ENCODE measurements at regions not wholly inside any gene's neighbourhood (a gene's known extent, or its start where the extent isn't known, plus 50 kb on each side); places are given as distances from the start of the nearest gene placed in this dataset.

DNA sequence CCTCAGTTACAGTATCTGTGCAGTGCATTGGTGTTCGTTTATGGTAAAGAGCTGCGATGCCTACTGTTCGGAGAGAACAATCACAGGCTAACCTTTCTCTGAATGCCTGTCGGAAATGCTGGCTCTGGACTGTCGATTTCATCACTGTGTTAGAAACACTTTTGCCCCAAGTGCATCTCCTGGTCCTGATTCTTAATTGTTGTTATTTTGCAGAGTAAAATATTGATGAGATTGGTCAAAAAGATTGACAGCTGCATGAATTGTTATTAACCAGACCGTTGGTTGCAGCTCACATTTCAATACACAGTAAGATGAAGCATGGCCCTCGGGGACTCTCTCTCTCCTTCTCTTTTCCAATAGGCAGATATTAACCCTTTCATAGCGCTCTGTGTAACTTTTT is 557.4 kb upstream of the ADARB2 start:
- H3K27me3 ChIP-seq = no peaks in the 10 kb centered on the region
- no peak overlapping the region for H3K4me3 ChIP-seq
- TF ChIP-seq POLR2A (IDR thresholded peaks at IDR 0.05) = no peak
- no peak for TF ChIP-seq CTCF (IDR thresholded peaks at IDR 0.05)
- no peak for DNase-seq
- no peaks in the 10 kb centered on the region for H3K9me3 ChIP-seq
- intact Hi-C loops (cut with DNase I; ENCODE audit: low total_unique reads) = no loop called here
- H3K27ac ChIP-seq = no peak overlapping the region
- H3K36me3 ChIP-seq (ENCODE audit: low read depth, missing control alignments) = no peaks in the 10 kb centered on the region
- WGBS, 2 donors = 66 to 70% methylated on average over 8 of the region's 8 CpGs
- H3K4me1 ChIP-seq = no peaks in the 10 kb centered on the region

GRCh38 chr10:2284071-2284470 is 546.7 kb upstream of the ADARB2 start:
- H3K4me3 ChIP-seq = no peak overlapping the region

GRCh38 chr10:2282202-2282601 is 544.9 kb upstream of the ADARB2 start:
- H3K36me3 ChIP-seq (ENCODE audit: low read depth, missing control alignments) = no peaks in the 10 kb centered on the region
- H3K27ac ChIP-seq = no peak overlapping the region
- intact Hi-C loops (cut with DNase I; ENCODE audit: low total_unique reads) = no loop called here
- 59 to 63% methylated on average over 7 of the region's 7 CpGs for WGBS, 2 donors
- H3K27me3 ChIP-seq = no peaks in the 10 kb centered on the region
- H3K4me1 ChIP-seq = no peaks in the 10 kb centered on the region
- no peaks in the 10 kb centered on the region for H3K9me3 ChIP-seq
- TF ChIP-seq POLR2A (IDR thresholded peaks at IDR 0.05) (no peak), CTCF (IDR thresholded peaks at IDR 0.05) (no peak)
- H3K4me3 ChIP-seq = no peak overlapping the region
- DNase-seq = no peak

More at GRCh38 chr10:2284071-2284470, 546.7 kb upstream of the ADARB2 start:
- Histone ChIP-seq H3K4me1 (no peaks in the 10 kb centered on the region), H3K36me3 (ENCODE audit: low read depth, missing control alignments) (no peaks in the 10 kb centered on the region), H3K27ac (no peak overlapping the region), H3K27me3 (no peaks in the 10 kb centered on the region), H3K9me3 (no peaks in the 10 kb centered on the region)
- DNase-seq = no peak
- WGBS, 2 donors = 70 to 73% methylated on average over 12 of the region's 12 CpGs
- intact Hi-C loops (cut with DNase I; ENCODE audit: low total_unique reads) = no loop called here
- TF ChIP-seq CTCF (IDR thresholded peaks at IDR 0.05) = no peak
- TF ChIP-seq POLR2A (IDR thresholded peaks at IDR 0.05) = no peak

DNA sequence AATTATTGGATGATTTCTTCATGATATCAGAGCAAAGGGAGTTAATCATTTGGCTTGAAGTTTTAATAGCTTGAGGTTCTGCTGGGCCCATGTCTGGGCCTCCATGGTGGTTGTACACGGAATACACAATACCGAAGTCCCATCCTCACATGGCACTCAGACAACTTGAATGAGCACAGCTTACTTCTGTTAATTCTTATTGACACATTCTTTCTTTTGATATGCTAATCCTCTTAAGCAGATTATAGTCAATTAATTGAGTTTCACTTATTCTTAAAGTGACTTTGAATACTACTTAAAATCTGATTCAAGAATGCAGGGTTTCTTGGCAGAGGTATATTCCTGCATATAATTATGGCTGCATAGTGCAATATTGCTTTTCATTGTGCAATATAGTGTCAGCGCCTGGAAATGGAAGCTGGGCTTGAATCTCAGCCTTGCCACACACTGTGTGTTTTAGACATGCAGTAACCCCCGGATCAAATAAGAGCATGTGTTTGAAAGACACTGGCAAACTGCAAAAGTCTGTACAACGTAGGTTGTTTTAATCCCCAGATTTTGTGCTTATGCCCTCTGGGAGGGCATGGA is 543.5 kb upstream of the ADARB2 start:
- 83% methylated on average over 5 of the region's 5 CpGs for WGBS, 2 donors
- H3K27ac ChIP-seq = no peak overlapping the region

More for the DNA sequence above, 543.5 kb upstream of the ADARB2 start:
- TF ChIP-seq CTCF (IDR thresholded peaks at IDR 0.05) = no peak
- no peak for TF ChIP-seq POLR2A (IDR thresholded peaks at IDR 0.05)
- DNase-seq = no peak
- intact Hi-C loops (cut with DNase I; ENCODE audit: low total_unique reads) = no loop called here
- Histone ChIP-seq H3K4me3 (no peak overlapping the region), H3K27me3 (no peaks in the 10 kb centered on the region), H3K9me3 (no peaks in the 10 kb centered on the region), H3K4me1 (no peaks in the 10 kb centered on the region), H3K36me3 (ENCODE audit: low read depth, missing control alignments) (no peaks in the 10 kb centered on the region)
